ENCODE measurements at regions not wholly inside any gene's neighbourhood (a gene's known extent, or its start where the extent isn't known, plus 50 kb on each side); places are given as distances from the start of the nearest gene placed in this dataset.

DNA sequence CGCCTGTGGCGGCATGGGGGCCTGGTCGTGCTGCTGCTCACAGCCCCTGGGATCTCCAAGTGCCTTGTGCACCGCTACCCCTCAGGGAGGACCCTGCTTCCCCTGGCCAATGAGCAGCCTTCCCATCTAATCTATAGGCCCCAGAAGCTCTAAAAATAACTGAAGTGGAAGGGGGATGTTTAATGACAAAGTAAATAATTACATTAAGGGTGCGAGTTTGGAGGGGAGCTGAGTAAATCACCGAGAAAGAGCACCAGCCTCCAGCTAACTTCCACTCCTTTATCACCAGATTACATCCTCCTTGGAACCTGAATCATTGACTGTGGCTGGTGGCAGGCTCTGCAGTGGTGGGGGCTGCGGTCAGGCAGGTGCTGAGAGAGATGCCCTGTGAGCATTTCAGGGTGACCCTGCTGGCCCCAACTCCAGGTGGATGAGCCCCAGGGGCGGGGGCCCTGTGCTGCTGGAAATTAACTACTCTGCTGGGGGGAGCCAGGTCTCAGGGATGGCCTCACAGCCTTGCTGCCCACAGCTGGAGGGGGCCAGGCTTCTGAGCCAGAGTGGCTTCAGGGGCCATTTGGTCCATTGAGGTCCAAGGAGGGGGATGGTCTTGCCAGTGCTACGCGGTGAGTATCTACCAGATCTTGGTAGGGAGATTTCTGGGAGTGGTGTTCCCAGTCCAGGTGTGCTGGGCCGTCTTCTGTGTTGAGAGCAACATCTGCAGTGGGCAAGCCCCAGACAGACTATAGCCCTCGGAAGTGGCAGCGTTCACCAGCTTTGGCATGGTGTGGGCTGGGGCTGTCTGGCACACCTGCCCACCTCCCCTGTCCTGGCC lies 74.2 kb downstream of the GLI2 start:
- no peak for DNase-seq

DNA sequence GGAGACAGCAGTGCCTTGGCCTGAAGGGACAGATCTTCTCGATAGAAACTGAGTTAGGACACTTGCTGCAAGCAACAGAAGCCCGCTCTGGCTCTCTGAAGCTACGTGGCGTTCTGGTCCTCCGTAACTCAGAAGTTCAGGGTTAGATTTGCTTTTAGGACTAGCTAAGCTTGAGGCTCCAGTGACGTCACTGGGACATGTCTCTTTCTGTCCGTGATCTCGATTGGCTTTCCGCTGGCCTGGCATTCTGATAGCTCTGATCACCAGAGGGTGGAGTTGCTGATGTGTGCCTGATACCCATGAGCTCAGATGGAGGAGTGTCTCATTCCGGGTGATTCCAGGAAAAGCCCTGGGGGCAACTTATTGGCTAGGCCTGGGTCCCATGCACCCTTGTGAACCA lies 75.0 kb downstream of the GLI2 start:
- no peak for DNase-seq

DNA sequence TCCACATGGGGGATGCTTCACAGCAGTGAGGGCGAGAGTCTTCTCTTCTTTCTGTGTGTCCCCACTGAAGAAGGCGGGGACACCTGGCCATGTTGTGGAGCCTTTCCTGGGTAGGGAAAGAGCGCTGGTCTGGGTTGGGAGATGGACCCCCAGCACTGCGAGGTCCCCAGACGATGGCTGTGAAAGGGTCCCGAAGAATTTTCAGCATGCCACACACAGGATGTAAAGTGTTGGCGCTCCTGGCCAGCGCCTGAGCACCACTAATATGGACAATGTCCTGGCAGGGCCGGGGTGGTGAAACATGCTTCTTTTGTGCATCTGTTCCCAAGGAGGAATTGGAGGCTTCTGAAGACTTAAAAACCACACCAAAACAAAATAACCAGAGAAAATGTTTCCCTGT lies 77.2 kb downstream of the GLI2 start:
- no peak for DNase-seq

DNA sequence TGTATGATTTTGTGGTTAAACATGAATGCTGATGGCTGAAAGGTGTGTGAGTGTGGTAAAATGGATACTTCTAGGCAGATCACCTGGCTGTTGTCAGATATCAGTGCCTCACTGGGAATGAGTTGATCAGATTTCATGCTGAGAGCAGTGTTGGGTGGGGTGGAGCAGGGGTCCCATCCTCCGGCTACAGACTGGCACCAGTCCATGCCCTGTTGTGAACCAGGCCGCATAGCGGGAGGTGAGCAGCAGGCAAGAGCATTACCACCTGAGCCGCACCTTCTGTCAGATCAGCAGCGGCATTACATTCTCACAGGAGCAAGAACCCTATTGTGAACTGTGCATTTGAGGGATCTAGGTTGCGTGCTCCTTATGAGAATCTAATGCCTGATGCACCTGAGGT lies 78.7 kb downstream of the GLI2 start:
- DNase-seq: no peak

DNA sequence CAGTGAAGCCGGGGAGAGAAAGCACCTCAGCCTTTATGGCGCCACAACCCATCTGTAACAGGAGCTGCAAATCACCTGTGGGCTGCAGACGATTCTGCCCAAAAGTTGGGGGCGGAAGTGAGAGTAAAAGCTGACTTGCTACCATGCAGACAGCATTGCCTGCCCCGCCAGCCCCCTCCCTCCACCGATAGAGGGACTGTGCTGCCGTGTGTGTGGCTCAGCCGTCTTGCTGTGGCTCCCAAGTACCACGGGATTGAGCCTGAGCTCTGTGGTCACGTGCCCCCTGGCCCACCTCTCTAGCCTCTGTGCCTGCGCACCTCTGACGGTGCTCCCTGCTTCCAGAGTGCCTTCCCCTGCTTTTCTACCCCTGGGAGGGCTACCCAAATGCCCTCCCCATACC lies 79.6 kb downstream of the GLI2 start:
- no peak for DNase-seq

DNA sequence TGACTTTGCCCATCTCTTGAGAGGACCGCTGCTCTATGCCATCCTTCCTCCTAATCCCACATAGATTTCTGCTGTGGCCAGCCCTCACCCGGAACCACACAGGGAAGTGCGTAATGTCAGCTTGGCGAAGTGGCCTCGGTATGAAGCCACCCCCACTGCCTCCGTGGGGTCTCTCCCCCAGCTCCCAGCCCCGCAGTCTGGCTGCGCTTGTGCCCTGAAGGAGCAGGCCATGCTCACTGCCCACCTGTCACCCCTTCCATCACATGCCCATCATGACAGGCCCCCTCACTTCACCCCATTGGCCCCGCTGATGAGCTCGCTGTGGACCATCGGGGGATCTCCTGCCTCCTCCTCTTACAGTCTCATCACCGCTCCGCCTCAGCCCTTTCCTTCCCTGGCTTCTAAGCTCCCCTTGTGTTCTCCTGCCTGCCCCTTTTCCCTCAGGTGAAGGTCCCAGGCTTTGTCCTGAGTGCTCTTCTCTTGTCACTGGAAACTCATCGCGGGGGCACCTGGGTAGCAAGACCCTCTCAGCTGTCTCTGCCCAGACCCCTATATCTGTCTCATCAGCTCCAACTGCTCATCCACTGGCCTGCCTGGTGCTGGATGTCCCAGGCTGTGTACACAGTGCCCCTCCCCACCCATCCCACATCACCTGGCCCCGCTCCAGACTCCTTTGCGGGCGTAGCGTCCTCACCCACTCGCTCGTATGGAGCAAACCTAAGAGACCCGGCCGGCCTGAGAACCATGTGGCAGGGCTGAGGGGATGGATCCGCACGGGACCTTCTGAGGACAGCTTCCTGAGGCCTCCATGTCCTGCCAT lies 81.7 kb downstream of the GLI2 start:
- DNase-seq: no peak

DNA sequence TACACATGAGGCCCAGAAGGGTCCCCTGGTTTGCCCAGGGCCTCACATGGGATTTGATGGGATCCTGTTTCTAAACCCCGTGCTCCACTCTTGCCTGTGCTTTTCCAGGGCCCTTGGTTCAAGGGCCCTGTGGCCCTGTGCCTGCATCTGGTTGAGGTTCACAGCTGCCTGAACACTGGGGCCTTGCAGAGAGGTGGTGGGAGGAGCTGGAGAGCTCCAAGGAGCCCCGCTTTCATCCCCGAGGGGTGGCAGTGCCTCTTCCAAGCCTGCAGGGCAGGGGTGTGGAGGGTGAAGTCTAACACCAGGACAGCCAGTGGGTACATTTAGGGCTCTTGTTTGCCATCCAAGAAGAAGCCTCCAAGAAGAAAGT lies 82.3 kb downstream of the GLI2 start:
- no peak for DNase-seq

DNA sequence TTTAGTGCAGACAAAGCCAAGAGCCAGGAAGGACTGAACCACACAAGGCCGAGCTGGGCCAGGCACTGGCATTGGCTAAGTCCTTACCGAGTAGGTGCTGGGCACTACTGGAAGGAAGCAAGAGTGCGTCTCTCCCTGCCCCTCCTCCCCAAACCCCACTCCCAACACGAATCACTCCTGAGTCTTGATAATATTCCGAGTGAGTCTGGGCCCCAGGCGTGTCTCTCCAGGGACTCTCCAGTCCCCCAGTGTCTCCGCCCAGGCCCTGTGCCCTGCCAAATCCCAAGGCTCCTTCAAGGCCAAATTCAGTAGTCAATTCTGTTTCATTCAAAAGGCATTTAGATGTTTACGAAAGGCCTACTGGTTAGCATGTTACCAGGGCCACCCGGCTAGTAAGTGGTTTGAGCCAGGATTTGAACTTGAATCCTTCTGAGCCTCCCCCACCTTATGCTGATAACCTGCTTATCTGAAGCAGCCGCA lies 82.8 kb downstream of the GLI2 start:
- peak; percentile 94 for DNase-seq

DNA sequence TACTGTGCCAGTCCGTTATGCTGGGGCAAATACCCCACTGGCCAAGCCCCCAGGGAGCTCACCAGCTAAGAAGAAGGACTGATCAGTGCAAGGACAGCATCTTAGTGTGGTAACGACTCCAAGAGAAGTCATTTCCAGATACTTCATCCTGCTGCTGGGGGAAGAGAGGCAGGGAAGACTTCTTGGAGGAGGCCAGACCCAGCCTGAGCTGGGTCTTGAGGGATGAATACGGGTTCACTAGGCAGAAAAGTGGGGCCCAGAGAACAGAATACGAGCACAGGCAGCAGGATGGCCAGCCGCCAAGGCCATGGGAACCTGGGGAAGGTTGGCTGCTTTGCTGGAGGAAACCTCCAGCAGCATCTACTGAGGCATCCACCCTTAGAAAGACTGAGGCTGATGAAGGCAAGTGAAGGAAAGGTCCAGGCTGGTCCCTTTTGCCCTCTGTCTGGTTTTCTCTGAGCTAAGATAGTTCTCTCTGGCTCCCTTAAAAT lies 84.1 kb downstream of the GLI2 start:
- DNase-seq: no peak

DNA sequence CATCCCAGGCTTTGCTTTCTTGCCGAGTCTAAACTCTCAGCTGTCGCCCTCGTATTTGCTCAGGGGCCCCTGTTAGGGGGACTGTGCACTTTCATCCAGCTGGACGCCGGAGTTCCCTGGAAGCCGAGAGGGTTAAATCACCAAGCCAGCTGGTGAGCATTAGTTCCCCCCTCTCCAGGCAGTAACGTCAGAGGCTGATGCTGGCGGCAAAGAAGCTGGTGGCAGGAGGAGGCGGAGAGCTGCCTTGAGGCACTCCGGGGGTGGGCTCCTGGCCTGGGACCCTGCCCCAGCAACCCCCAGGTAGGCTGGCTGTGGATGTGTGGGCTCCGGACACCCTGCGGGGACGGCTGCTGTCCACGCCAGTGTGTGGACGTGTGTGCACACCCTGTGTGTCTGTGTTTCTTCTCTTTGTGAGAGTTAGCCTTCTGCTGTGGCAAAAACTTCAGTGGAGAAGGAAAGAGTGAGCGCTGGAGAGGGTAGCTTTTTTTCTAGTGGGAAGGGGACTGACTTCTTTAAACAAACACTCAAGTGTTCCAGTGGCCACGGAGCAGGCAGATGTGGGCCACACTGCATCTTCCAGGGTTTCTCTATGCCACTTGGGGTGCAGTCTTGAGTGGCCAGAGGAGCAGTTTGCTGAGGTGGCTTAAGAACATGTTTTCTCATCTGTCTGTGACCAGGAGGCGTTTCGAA lies 84.7 kb downstream of the GLI2 start:
- DNase-seq: peak; percentile 82

DNA sequence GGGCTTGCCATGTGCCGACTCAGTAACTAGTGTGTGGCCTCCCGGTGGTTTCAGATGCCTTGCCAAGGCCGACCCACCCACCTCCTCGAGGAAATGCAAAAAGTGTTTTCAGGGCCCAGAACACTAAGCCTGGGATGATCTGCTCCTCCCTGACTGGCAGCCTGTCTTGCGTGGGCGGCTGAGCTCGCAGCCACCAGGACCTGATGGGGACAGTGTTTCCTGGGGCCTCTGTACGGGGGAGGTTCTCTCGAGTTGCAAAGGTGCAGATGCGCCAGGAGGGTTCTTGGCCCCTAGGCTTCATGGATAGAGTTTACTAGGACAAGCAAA lies 85.2 kb downstream of the GLI2 start:
- peak; percentile 34 for DNase-seq

DNA sequence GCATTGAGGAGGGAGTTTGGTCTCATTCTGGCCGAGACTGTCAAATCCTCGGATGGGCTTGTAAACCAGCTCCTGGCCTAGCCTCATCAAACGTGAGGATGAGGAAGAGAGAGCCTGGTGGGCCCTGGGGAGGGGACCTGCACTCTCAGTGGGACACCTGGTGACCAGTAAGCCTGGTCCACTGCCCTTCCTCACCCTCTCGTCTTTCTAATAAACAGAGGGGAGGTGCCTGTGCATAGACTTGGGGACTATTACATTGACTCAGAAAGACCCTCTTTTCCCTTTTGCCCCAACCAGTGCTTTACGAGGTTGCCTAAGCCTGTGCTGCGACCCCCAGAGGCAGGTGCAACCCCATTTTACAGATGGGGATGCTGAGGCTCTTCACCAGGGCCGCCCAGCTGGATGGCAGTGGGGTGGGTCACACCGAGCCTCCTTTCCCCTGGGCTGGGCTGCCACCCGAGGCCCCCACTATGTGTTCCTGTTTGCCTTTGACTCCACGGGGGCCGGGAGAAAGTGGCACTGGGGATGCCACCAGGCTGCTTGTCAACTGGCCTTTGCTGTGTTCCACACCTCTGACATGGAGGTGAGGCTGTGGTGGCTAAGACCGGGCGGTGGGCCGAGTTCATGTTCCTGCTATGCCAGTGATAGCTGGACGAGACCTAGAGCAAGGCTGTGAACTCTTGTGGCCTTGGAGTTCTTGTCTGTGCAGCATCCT lies 85.9 kb downstream of the GLI2 start:
- DNase-seq: no peak

DNA sequence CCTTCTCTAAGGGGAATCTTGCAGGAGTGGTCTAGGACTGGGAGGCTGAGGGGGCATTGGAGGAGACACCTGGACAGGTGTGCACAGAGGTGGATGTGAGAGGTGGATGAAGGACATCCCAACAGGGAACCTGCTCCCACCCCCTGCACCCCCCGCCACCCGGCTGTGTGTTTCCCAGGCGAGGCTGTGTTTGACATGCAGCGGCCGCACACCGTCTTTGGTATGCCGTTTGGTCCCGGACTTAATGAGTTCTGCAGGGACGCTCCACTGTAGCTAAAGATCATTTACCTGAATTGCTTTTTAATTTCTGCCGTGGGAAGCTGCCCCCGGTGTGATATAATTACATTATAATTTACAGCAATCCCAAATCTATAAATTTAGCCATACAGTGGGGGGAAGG lies 87.3 kb downstream of the GLI2 start:
- no peak for DNase-seq

DNA sequence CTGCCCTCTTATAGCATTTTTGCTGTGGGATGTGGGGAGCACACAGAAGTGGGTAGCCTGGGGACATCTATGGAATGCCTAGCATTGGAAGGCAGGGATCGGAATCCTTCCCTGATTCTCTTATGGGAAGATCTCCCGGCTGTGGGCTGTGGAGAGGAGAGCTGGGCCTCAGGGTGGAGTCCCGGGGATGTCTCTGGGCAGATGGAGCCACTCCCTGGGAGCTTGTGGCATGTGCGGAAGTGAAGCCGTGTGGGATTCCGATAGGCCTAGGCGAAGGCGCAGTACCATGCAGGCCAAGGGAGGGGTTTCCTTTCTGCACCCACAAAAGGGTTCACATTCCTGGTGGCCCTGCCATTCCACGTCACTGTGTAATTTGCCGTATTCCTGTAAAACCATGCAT lies 87.9 kb downstream of the GLI2 start:
- no peak for DNase-seq

DNA sequence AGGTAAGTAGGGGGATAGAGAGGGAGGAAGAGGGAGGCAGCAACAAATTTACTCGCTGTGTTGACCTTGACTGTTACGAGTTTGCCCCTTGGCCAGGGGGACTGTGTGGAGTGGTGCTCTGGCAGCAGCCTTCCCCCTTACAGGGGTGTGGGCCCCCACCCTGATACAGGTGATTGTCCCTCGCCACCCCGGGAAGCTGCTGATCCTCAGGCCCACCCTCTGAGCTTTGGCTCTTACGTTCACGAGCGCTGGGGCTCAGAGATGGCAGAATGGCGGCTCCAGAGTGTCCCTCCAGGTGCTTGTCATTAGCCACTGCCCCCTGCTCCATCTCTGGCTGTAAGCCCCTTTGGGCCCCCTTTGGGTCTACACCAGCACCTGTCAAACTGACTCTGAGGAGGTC lies 88.6 kb downstream of the GLI2 start:
- DNase-seq: no peak

DNA sequence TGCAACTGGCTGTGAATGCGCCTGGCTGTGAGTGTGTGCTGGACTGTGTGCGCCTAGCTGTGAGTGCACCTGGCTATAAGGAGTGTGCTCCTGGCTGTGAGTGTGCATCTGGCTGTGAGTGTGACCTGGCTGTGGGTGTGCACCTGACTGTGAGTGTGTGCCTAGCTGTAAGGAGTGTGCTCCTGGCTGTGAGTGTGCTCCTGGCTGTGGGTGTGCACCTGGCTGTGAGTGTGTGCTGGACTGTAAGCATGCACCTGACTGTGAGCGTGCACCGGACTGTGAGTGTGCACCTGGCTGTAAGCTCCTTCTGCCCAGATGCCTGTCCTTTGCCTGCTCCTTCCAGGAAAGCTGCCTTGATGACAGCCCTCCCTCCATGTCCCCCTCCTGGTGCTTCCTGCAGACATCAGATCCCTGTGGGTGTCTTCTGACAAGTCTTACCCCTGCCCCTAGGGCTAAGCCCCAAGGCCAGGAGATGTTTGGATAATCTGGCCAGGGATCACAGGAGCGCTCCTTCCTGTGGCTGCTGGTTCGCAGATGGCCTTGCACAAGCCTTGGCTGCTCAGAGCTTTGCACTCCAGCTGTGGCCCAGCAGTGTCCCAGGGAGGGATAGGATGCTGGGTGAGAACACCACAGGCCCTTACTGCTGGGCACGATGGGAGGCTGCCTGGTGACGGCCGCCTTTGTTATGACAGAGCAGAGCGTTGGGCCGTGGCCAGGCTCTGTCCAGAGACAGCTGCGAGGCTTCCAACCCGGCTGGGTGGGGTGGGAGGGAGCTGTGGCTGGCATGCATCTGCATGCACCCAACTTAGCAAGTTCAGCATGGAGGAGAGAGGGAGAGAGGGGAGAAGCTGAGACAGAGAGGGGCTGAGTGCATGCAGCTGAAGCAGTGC lies 89.9 kb downstream of the GLI2 start:
- DNase-seq: peak; percentile 88

DNA sequence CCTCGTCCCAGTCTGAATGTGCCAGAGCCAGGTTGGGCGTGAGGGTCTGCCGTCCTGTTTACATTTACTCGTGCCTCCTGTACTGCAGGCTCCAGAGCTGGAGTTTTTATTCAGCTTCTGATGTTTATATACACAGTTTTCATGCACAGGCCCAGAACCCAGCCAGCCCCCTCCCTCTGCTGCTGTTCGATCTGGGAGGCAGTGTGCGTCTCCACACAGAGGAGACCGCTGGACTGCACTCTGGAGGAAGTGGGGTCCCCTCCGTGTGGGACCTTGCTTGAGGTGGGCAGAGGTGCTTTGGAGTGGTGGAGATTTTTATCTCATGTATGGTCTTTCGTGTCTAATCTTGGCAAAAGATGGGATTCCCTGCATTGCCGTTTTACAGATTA lies 90.6 kb downstream of the GLI2 start:
- no peak for DNase-seq

DNA sequence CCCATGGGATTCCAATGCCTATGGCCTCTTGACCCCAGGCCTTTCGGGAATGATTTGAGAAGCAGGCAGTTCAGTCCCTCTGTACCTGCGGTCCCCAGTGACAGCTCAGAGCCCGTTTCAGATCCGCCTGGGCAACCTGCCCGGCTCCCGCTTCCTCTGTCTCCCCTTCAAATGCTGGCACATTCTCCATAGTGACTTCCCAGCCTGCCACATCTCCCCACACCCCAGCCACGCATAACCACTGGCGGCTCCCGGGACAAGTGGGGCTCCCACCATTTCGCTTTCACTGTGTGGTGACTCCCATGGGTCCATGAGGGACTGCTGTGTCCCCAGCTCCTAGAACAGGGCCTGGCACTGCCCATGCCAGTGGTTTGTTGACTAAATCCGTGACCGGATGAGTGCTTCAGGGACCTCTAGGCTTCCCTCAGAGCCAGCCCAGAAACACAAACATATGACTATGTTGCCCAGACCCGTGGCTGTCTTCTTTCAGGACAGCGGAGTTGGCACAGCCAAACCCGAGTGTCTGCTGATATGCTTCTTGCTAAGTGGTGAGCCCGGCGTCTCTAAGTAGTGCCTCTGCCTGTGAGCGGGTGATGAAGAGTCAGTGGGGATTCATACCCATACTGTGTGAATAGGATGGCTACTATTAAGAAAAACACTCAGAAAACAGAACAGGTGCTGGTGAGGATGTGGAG lies 91.2 kb downstream of the GLI2 start:
- DNase-seq: no peak

DNA sequence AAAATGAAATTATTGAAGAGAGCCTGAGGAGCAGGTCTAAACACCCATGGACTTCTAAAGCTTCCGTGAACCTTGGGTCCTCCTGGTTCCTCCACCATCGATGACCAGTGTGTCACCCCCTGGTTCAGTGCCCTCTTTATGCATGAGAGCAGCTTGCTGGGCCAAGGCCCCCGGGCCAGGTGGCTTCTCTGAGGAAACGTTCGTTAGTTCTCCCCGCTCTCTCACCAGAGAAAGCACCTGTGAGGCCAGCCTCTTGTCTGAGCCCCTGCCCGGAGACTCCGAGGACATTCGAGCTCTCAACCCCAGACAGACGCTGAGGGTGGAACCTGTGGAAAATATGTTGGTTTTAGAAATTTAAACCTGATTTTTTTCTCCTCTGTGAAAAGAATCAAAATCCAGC lies 92.4 kb downstream of the GLI2 start:
- DNase-seq: no peak

DNA sequence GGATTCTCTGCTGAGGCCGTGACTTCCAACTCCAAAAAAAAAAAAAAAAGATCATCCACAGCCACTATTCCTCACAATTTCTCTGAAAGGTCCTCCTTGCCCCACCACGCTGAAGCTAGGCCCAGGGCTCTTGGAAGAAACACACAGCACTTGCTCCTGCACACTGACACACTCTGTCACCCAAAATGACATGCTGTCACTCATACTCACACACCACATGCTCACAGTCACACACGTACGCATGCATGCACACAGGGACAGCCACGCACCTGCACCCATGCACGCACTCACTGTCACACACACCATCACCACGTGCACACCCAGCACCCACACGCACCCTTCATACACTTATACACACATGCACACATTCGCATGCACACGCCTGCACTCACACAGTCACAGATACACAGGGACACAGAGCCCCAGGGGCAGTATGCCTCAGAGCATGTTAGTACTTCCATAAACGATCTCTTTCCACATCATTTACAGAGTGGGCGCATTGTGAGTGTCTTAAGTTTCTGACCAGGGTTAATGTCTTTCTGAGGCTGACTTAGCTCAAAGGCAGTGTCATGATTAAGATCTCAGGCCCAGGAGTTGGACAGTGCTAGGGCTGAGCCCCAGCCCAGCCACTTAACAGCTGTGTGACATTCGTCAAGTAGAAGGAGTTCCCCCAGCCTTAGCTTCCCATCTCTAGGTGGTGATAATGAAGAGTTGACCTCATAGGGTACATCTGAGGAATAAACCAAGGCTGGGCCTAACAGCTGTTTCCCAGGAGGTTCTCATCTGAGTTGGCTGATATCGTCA lies 93.4 kb downstream of the GLI2 start:
- no peak for DNase-seq

Data from HCEC 1CT (cell line).